ENCODE measurements at regions not wholly inside any gene's neighbourhood (a gene's known extent, or its start where the extent isn't known, plus 50 kb on each side); places are given as distances from the start of the nearest gene placed in this dataset.

- no peak for TF ChIP-seq CTCF (IDR thresholded peaks at IDR 0.05)
- TF ChIP-seq POLR2AphosphoS5 (IDR thresholded peaks at IDR 0.05): no peak
- TF ChIP-seq POLR2A (IDR thresholded peaks at IDR 0.05): no peak
- TF ChIP-seq EP300 (IDR thresholded peaks at IDR 0.05): no peak
Observed at GRCh38 chr2:138432971-138433370, 68.6 kb upstream of the SPOPL start.
